Mucosa of descending colon (tissue), 3 donors: ENCODE measurements at regions not wholly inside any gene's neighbourhood (a gene's known extent, or its start where the extent isn't known, plus 50 kb on each side); places are given as distances from the start of the nearest gene placed in this dataset.

Experiments used
- ATAC-seq: fragments of 200-7000 bp; cut with Tn5 transposase; one replicate; pipeline ENCODE4 v1.9.1; 2020; ENCODE audit warnings: mild to moderate bottlenecking, moderate library complexity
- DNase-seq, 3 donors: peaks; one replicate each; pipeline ENCODE4 v3.0.0-alpha.2; 2020
- H3K36me3 ChIP-seq: fragments of 200-600 bp; one replicate; pipeline ENCODE4 v1.8.0; 2021; ENCODE audit warnings: low read depth, mild to moderate bottlenecking
- H3K4me1 ChIP-seq: fragments of 200-600 bp; one replicate; pipeline ENCODE4 v1.8.0; 2021; ENCODE audit warnings: low read depth, mild to moderate bottlenecking
- H3K4me3 ChIP-seq: fragments of 200-600 bp; one replicate; pipeline ENCODE4 v1.8.0; 2021; ENCODE audit warnings: mild to moderate bottlenecking
- H3K9me3 ChIP-seq: fragments of 200-600 bp; one replicate; pipeline ENCODE4 v1.8.0; 2021; ENCODE audit warnings: mild to moderate bottlenecking
- intact Hi-C, 2 donors: fragments of 100-400 bp; cut with DNase I in 1 of 2; cut with micrococcal nuclease in 1 of 2; formaldehyde crosslinking; loops; one replicate each; pipeline versions ENCODE4 v1.11.0 to v1.11.1; 2022; cut with DNase I, micrococcal nuclease
- TF ChIP-seq, protein P1 (sequence below): fragments of 200-600 bp; IDR thresholded peaks from one replicate; pipeline ENCODE4 v1.8.0; 2022; ENCODE audit warnings: antibody characterized with exemption, mild to moderate bottlenecking
- donor health status: DM: no; HTN: no; CAD: no; lungs with moderate emphysema.
- donor health status: DM: no; HTN: no; CAD: no.
- donor health status: DM: no; HTN: yes; CAD: no.

DNA sequence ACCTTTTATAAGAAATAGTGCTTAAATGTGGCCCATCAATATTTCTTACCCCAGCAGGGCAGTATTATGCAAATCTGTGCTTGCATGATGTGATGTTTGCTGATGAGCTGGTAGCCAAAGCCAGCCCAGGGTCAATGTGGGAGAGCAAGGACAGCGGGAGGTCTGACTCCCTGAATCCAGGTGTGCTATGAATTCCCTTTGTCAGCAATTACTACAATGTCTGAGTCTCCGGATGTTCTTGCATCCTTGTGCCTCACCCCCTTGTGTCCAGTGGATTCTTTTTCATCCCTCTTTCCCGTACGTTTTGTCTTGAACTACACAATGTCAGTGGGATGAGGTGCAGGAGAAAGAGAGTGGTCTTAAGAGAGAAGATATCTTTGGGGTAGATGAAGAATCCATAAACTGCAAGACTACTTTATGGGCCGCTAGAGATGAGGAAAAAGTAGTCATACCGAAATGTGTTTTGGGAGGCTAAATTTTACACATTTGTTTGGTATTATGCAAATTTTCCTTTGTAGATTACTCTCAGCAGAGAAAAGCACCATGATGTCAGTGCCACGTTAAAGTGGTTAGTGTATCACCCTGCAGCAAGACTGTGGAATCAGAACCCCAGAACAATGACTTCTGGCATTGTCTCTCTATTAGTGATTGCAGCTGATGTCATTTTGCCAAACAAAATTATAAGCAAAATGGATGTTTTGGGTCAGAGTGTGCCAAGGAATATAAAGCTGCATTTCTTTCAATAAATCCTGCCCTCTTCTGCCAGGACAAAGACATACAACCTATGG is 53.5 kb upstream of the TSHZ3 start:
- Histone ChIP-seq H3K4me3 (no peak overlapping the region), H3K4me1 (no peaks in the 10 kb centered on the region), H3K9me3 (no peaks in the 10 kb centered on the region), H3K36me3 (no peaks in the 10 kb centered on the region)
- intact Hi-C loops: no loop called here
- TF ChIP-seq, protein P1, sequence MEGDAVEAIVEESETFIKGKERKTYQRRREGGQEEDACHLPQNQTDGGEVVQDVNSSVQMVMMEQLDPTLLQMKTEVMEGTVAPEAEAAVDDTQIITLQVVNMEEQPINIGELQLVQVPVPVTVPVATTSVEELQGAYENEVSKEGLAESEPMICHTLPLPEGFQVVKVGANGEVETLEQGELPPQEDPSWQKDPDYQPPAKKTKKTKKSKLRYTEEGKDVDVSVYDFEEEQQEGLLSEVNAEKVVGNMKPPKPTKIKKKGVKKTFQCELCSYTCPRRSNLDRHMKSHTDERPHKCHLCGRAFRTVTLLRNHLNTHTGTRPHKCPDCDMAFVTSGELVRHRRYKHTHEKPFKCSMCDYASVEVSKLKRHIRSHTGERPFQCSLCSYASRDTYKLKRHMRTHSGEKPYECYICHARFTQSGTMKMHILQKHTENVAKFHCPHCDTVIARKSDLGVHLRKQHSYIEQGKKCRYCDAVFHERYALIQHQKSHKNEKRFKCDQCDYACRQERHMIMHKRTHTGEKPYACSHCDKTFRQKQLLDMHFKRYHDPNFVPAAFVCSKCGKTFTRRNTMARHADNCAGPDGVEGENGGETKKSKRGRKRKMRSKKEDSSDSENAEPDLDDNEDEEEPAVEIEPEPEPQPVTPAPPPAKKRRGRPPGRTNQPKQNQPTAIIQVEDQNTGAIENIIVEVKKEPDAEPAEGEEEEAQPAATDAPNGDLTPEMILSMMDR: no peak
- ATAC-seq (no peak), DNase-seq (no peak)

- DNase-seq (no peak), ATAC-seq (no peak)
- no peaks in the 10 kb centered on the region for H3K36me3 ChIP-seq
- H3K9me3 ChIP-seq: no peaks in the 10 kb centered on the region
- TF ChIP-seq, protein P1: no peak
- no peaks in the 10 kb centered on the region for H3K4me1 ChIP-seq
- intact Hi-C loops: no loop called here
- H3K4me3 ChIP-seq: no peak overlapping the region
Observed at GRCh38 chr19:31406106-31406505, 56.9 kb upstream of the TSHZ3 start.

- intact Hi-C loops: no loop called here
- DNase-seq (peak in 1 of 3 donors; percentile 8), ATAC-seq (peak; percentile 38)
- H3K9me3 ChIP-seq: no peaks in the 10 kb centered on the region
- no peaks in the 10 kb centered on the region for H3K36me3 ChIP-seq
- TF ChIP-seq, protein P1: no peak
- H3K4me3 ChIP-seq: no peak overlapping the region
- no peaks in the 10 kb centered on the region for H3K4me1 ChIP-seq
Observed at GRCh38 chr19:31408460-31409124, 59.4 kb upstream of the TSHZ3 start.

DNA sequence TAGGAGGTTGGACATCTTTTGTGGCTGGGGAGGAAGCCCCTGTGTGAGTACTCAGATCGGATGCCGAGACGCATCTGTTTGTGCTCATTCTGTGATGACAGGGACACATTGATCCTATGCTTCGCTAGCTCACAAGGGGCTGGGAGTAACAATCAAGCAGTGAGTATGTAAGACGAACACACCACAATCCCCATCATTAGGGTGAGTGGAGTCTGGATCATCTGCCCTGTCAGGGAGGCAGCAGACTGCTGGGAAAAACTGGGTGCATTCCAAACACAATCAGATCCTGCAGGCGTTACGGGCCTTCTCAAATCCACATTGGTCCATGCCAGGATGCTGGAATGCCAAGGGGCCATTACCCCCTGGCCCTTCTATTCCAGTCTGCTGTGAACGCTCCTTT is 64.1 kb upstream of the TSHZ3 start:
- H3K36me3 ChIP-seq: no peaks in the 10 kb centered on the region
- H3K4me3 ChIP-seq: no peak overlapping the region
- no peaks in the 10 kb centered on the region for H3K9me3 ChIP-seq
- no peak for ATAC-seq
- H3K4me1 ChIP-seq: no peaks in the 10 kb centered on the region
- intact Hi-C loops: no loop called here
- DNase-seq: no peak
- TF ChIP-seq, protein P1: no peak

DNA sequence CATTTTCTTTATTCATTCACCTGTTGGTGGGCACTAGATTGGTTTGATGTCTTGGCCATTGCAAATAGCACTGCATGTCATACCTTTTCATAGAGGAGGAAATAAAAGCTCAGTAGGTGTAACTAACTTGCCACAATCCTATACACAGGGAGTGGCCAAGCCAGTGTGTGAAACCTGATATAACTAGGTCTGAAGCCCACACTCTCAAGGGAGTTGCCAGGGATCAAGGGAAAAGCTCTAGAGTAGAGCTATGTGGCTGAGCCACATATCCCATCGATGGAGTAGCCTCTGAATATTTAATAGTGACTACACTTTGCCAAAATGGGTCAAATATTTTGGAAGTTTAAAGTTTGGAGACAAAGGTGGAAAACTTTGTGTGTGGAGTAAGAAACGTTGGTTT is 66.1 kb upstream of the TSHZ3 start:
- H3K9me3 ChIP-seq: no peaks in the 10 kb centered on the region
- H3K4me3 ChIP-seq: no peak overlapping the region
- no peaks in the 10 kb centered on the region for H3K36me3 ChIP-seq
- DNase-seq: no peak
- TF ChIP-seq, protein P1: no peak
- no peaks in the 10 kb centered on the region for H3K4me1 ChIP-seq
- intact Hi-C loops: no loop called here
- no peak for ATAC-seq
